ENCODE measurements at regions not wholly inside any gene's neighbourhood (a gene's known extent, or its start where the extent isn't known, plus 50 kb on each side); places are given as distances from the start of the nearest gene placed in this dataset.
"Not testable (repeated sequence)": the region's sequence is repeated elsewhere in the genome, so short reads cannot be mapped to it uniquely, and the experiment has no call there.

GRCh38 chr5:86546582-86546981 is 71.2 kb upstream of the COX7C start:
- DNase-seq, result no peak
- H3K27me3 ChIP-seq (replicated peaks in 1 of 7), result no peaks in the 10 kb centered on the region
- no peak overlapping the region for H3K4me3 ChIP-seq
- H3K36me3 ChIP-seq, result no peaks in the 10 kb centered on the region
- 73 to 86% (median 83%) methylated on average over 4 of the region's 4 CpGs for WGBS, 5 donors
- no peaks in the 10 kb centered on the region for H3K4me1 ChIP-seq
- no peaks in the 10 kb centered on the region for H3K9me3 ChIP-seq
- no peak overlapping the region for H3K27ac ChIP-seq
- intact Hi-C loops (cut with DNase I; ENCODE audit: low total_unique reads), result no loop called here
- TF ChIP-seq POLR2AphosphoS5 (IDR thresholded peaks at IDR 0.05), result no peak
- TF ChIP-seq POLR2A (IDR thresholded peaks at IDR 0.05), result no peak
- TF ChIP-seq CTCF (IDR thresholded peaks at IDR 0.05 in 8 of 11, conservative IDR thresholded peaks at IDR 0.05 in 3 of 11), result no peak

- no peak for DNase-seq
- Histone ChIP-seq H3K9me3 (peaks cover 0 to 12% (median 8%) of the 10 kb centered on the region in 8 donors), H3K27me3 (replicated peaks in 1 of 7) (no peaks in the 10 kb centered on the region), H3K27ac (no peak overlapping the region), H3K4me1 (no peaks in the 10 kb centered on the region), H3K4me3 (no peak overlapping the region), H3K36me3 (no peaks in the 10 kb centered on the region)
- 76 to 90% (median 83%) methylated on average over 1 of the region's 1 CpG for WGBS, 5 donors
- TF ChIP-seq POLR2AphosphoS5 (IDR thresholded peaks at IDR 0.05), result no peak
- TF ChIP-seq POLR2A (IDR thresholded peaks at IDR 0.05), result no peak
- TF ChIP-seq CTCF (IDR thresholded peaks at IDR 0.05 in 8 of 11, conservative IDR thresholded peaks at IDR 0.05 in 3 of 11), result no peak
- intact Hi-C loops (cut with DNase I; ENCODE audit: low total_unique reads), result no loop called here
These were observed 63.1 kb upstream of the COX7C start for GRCh38 chr5:86554638-86555037.

- TF ChIP-seq POLR2AphosphoS5 (IDR thresholded peaks at IDR 0.05) (no peak), POLR2A (IDR thresholded peaks at IDR 0.05) (no peak), CTCF (IDR thresholded peaks at IDR 0.05 in 8 of 11, conservative IDR thresholded peaks at IDR 0.05 in 3 of 11) (no peak)
- no peaks in the 10 kb centered on the region for H3K36me3 ChIP-seq
- DNase-seq, result no peak
- intact Hi-C loops (cut with DNase I; ENCODE audit: low total_unique reads), result no loop called here
- H3K4me1 ChIP-seq, result no peaks in the 10 kb centered on the region
- H3K27me3 ChIP-seq (replicated peaks in 1 of 7), result no peaks in the 10 kb centered on the region
- H3K9me3 ChIP-seq, result peaks cover 0 to 10% (median 8%) of the 10 kb centered on the region in 8 donors
- no peak overlapping the region for H3K4me3 ChIP-seq
- H3K27ac ChIP-seq, result no peak overlapping the region
These were observed 59.8 kb upstream of the COX7C start for GRCh38 chr5:86557920-86558319.

- H3K4me3 ChIP-seq, result no peak overlapping the region
These were observed 52.4 kb upstream of the COX7C start for GRCh38 chr5:86565197-86565789.

GRCh38 chr5:86566030-86566429 is 51.7 kb upstream of the COX7C start:
- H3K36me3 ChIP-seq; H3K4me1 ChIP-seq; DNase-seq; H3K27me3 ChIP-seq (replicated peaks in 1 of 7); H3K4me3 ChIP-seq; intact Hi-C loops (cut with DNase I; ENCODE audit: low total_unique reads); H3K9me3 ChIP-seq; H3K27ac ChIP-seq: not testable (repeated sequence)
- WGBS, 5 donors, result 52 to 65% (median 59%) methylated on average over 3 of the region's 3 CpGs

More at GRCh38 chr5:86565197-86565789, 52.4 kb upstream of the COX7C start:
- Histone ChIP-seq H3K27ac (no peak overlapping the region), H3K4me1 (no peaks in the 10 kb centered on the region), H3K27me3 (replicated peaks in 1 of 7) (no peaks in the 10 kb centered on the region), H3K9me3 (peaks cover 0 to 7% (median 0%) of the 10 kb centered on the region in 8 donors), H3K36me3 (no peaks in the 10 kb centered on the region)
- intact Hi-C loops (cut with DNase I; ENCODE audit: low total_unique reads), result no loop called here
- 60 to 72% (median 67%) methylated on average over 8 of the region's 8 CpGs for WGBS, 5 donors
- DNase-seq, result no peak
- no peak for TF ChIP-seq CTCF (IDR thresholded peaks at IDR 0.05 in 8 of 11, conservative IDR thresholded peaks at IDR 0.05 in 3 of 11)
- no peak for TF ChIP-seq POLR2AphosphoS5 (IDR thresholded peaks at IDR 0.05)
- no peak for TF ChIP-seq POLR2A (IDR thresholded peaks at IDR 0.05)
